GM12878 (cell line): ENCODE measurements at regions not wholly inside any gene's neighbourhood (a gene's known extent, or its start where the extent isn't known, plus 50 kb on each side); places are given as distances from the start of the nearest gene placed in this dataset.

Source experiments
- ATAC-seq: fragments of 200-7000 bp; cut with Tn5 transposase; 3 replicates; pipeline ENCODE4 v1.9.1; 2020; ENCODE audit warnings: mild to moderate bottlenecking, moderate library complexity
- BruUV-seq: library from RNA; stranded (reverse); fragments of 400-500 nt; replicated peaks from 2 replicates; lab custom pipeline; 2021; lab: Mats Ljungman, UMichigan
- CTCF ChIA-PET: fragments of 300-600 bp; sonication (Branson Sonifier 250); formaldehyde crosslinking; extraction: SDS; loops from one replicate; lab custom pipeline; 2021; ENCODE audit warnings: inconsistent platforms; lab: Yijun Ruan, JAX
- POLR2A ChIA-PET: fragments of 350-600 bp; formaldehyde crosslinking; extraction: SDS; loops from one replicate; lab custom pipeline; 2021; ENCODE audit warnings: inconsistent platforms; lab: Charles Lee
- RAD21 ChIA-PET: fragments of 300-600 bp; sonication (Branson Sonifier 250); formaldehyde crosslinking; loops from one replicate; lab custom pipeline; 2023; ENCODE audit warnings: antibody characterized with exemption; ENCODE audit not compliant: unreplicated experiment; lab: Charles Lee
- SMC1A ChIA-PET: fragments of 300-600 bp; sonication (Branson Sonifier 250); formaldehyde crosslinking; loops from one replicate; lab custom pipeline; 2023; ENCODE audit not compliant: unreplicated experiment, uncharacterized antibody; lab: Charles Lee
- DNase-seq: peaks from one replicate; pipeline ENCODE4 v3.0.0-alpha.2; 2011; ENCODE audit warnings: low read depth, low spot score
- FAIRE-seq: peaks from 3 replicates; lab custom pipeline; 2011; peaks lifted over from hg19 to GRCh38; lab: Jason Lieb, UNC
- H2AFZ ChIP-seq: 2 replicates; pipeline ENCODE4 v1.6.0; 2011; ENCODE audit warnings: low read depth, low read length, control low read depth; ENCODE audit not compliant: control insufficient read depth
- H3K27ac ChIP-seq: 2 replicates; pipeline ENCODE4 v1.5.1; 2011; ENCODE audit warnings: control low read depth; ENCODE audit not compliant: control insufficient read depth, insufficient read depth
- H3K27me3 ChIP-seq, 2 experiments: replicated peaks in 1 of 2; 2 replicates each; pipeline versions ENCODE4 v1.6.0 to v1.6.1; 2011; ENCODE audit warnings: low read length in 1 of 2; ENCODE audit not compliant: control insufficient read depth in 2 of 2, insufficient read depth in 2 of 2
- H3K36me3 ChIP-seq, 2 experiments: 2 replicates each; pipeline ENCODE4 v1.5.1; 2011; ENCODE audit warnings: low read length in 1 of 2; ENCODE audit not compliant: control insufficient read depth in 2 of 2, insufficient read depth in 2 of 2
- H3K4me1 ChIP-seq: 2 replicates; pipeline ENCODE4 v1.6.1; 2011; ENCODE audit warnings: mild to moderate bottlenecking, low read length, moderate library complexity, mixed read lengths; ENCODE audit not compliant: control insufficient read depth, insufficient read depth
- H3K4me2 ChIP-seq: 2 replicates; pipeline ENCODE4 v1.6.0; 2011; ENCODE audit warnings: control low read depth; ENCODE audit not compliant: control insufficient read depth, insufficient read depth
- H3K4me3 ChIP-seq: fragments of 200-600 bp; sonication (generic); 2 replicates; pipeline ENCODE4 v1.5.1; 2016
- H3K79me2 ChIP-seq: 2 replicates; pipeline ENCODE4 v1.6.0; 2011; ENCODE audit warnings: low read length; ENCODE audit not compliant: control insufficient read depth, insufficient read depth
- H3K9ac ChIP-seq: 2 replicates; pipeline ENCODE4 v1.8.0; 2011; ENCODE audit warnings: low read length, control low read depth, mixed read lengths; ENCODE audit not compliant: control insufficient read depth, insufficient read depth
- H3K9me3 ChIP-seq: replicated peaks from 3 replicates; pipeline ENCODE4 v1.5.1; 2011; ENCODE audit warnings: mild to moderate bottlenecking, low read length; ENCODE audit not compliant: control insufficient read depth, insufficient read depth
- H4K20me1 ChIP-seq: 2 replicates; pipeline ENCODE4 v1.6.0; 2011; ENCODE audit not compliant: control insufficient read depth, insufficient read depth
- FOXK2 ChIP-seq: fragments of 450-650 bp; IDR thresholded peaks from 2 replicates; pipeline ENCODE4 v1.6.1; 2017; ENCODE audit warnings: mild to moderate bottlenecking, moderate library complexity
- MTA3 ChIP-seq: IDR thresholded peaks from 2 replicates; pipeline ENCODE4 v1.6.1; 2012; ENCODE audit warnings: low read length, inconsistent platforms, borderline replicate concordance
- NR2C2 ChIP-seq: IDR thresholded peaks from 2 replicates; pipeline ENCODE4 v1.6.1; 2011; ENCODE audit warnings: borderline replicate concordance, low read depth; ENCODE audit not compliant: control insufficient read depth, insufficient read length
- PAX8 ChIP-seq: fragments of 450-650 bp; IDR thresholded peaks from 2 replicates; pipeline ENCODE4 v1.6.1; 2017; ENCODE audit warnings: mild to moderate bottlenecking, moderate library complexity
- WGBS: methylation state at CpG from one replicate; pipeline ENCODE4 v1.1.6; 2016; ENCODE audit warnings: low lambda C conversion rate; ENCODE audit not compliant: insufficient replicate concordance, insufficient coverage; ENCODE audit errors: missing lambda C conversion rate; 5-methylcytosine and 5-hydroxymethylcytosine counted together
- in situ Hi-C: fragments of 300-500 bp; cut with MboI; formaldehyde crosslinking; loops from 9 replicates; pipeline ENCODE4 v1.14.3; 2018; ENCODE audit warnings: mixed read lengths
- intact Hi-C: fragments of 100-400 bp; cut with micrococcal nuclease; formaldehyde crosslinking; loops from one replicate; pipeline ENCODE4 v1.14.2; 2022; ENCODE audit not compliant: unreplicated experiment
- TF ChIP-seq, protein P1 (sequence below): IDR thresholded peaks from 2 replicates; pipeline ENCODE4 v1.6.1; 2012; ENCODE audit warnings: improper control_type of control experiment, low read depth, low read length; ENCODE audit not compliant: insufficient replicate concordance
- TF ChIP-seq, protein P2 (sequence below): IDR thresholded peaks from 2 replicates; pipeline ENCODE4 v1.6.1; 2011; ENCODE audit warnings: borderline replicate concordance, low read depth, mild to moderate bottlenecking, moderate library complexity, low read length; ENCODE audit not compliant: insufficient read depth, poor library complexity, severe bottlenecking
- TF ChIP-seq, protein P3 (sequence below): IDR thresholded peaks from 2 replicates; pipeline ENCODE4 v1.6.1; 2011; ENCODE audit warnings: low read depth, low read length, improper control_type of control experiment, borderline replicate concordance

DNA sequence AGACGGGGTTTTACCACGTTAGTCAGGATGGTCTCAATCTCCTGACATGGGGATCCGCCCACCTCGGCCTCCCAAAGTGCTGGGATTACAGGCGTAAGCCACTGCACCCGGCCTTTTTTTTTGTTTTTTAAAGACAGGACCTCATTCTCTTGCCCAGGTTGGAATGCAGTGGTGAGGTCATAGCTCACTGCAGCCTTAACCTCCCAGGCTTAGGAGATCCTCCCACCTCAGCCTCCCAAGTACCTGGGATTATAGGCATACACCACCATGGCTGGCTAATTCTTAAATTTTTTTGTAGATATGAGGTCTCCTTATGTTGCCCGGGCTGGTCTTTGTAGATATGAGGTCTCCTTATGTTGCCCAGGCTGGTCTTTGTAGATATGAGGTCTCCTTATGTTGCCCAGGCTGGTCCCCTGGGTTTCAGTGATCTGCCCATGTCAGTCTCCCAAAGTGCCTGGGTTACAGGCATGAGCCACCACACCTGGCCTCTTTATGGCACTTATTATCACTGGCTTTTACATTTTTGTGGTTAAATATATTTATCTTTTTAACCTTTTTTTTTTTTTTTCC is 82.3 kb upstream of the RNU6-1 start (continued):
- TF ChIP-seq, protein P1, sequence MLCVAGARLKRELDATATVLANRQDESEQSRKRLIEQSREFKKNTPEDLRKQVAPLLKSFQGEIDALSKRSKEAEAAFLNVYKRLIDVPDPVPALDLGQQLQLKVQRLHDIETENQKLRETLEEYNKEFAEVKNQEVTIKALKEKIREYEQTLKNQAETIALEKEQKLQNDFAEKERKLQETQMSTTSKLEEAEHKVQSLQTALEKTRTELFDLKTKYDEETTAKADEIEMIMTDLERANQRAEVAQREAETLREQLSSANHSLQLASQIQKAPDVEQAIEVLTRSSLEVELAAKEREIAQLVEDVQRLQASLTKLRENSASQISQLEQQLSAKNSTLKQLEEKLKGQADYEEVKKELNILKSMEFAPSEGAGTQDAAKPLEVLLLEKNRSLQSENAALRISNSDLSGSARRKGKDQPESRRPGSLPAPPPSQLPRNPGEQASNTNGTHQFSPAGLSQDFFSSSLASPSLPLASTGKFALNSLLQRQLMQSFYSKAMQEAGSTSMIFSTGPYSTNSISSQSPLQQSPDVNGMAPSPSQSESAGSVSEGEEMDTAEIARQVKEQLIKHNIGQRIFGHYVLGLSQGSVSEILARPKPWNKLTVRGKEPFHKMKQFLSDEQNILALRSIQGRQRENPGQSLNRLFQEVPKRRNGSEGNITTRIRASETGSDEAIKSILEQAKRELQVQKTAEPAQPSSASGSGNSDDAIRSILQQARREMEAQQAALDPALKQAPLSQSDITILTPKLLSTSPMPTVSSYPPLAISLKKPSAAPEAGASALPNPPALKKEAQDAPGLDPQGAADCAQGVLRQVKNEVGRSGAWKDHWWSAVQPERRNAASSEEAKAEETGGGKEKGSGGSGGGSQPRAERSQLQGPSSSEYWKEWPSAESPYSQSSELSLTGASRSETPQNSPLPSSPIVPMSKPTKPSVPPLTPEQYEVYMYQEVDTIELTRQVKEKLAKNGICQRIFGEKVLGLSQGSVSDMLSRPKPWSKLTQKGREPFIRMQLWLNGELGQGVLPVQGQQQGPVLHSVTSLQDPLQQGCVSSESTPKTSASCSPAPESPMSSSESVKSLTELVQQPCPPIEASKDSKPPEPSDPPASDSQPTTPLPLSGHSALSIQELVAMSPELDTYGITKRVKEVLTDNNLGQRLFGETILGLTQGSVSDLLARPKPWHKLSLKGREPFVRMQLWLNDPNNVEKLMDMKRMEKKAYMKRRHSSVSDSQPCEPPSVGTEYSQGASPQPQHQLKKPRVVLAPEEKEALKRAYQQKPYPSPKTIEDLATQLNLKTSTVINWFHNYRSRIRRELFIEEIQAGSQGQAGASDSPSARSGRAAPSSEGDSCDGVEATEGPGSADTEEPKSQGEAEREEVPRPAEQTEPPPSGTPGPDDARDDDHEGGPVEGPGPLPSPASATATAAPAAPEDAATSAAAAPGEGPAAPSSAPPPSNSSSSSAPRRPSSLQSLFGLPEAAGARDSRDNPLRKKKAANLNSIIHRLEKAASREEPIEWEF = no peak
- no peak for TF ChIP-seq MTA3
- TF ChIP-seq FOXK2 = no peak

DNA sequence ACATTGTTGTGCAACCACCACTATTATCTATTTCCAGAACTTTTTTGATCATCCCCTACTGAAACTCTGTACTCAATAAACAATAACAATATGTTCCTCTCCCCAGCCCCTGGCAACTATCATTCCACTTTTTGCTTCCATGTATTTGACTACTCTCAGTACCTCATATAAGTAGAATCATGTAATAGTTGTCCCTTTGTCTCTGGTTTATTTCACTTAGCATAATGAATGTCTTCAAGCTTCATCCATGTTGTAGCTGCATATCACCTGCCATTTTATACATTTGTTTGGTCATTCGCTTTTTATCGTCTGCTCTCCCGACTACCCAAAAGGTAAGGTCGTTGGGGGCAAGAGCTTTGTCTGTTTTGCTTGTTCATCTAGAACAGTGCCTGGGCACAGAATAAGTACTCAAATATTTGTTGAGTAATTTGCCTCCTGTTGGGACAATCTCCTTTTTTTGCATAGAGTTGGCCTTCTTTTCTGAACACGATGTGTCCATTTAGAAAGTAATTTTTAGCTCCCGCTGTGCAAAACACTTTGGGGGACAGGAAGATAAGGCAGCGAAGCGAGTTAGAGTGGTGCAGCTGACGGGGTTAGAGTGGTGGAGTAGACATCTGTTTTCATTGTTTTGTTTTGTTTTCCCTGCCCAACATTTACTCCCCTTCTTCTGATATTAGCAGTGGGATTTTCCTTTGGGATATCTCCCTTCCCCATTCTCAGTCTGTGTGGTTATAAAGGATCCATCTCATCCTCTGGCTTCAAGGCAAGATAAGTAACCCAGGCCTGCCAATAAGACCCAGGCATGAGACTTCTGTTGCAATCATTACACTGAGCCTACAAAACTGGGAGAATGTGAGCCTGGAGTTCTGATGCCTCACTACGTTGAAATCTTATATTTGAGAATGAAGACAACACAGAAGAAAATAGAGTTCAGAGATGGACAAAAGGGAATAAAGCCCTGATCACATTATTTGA is 83.4 kb upstream of the RNU6-1 start:
- H3K27ac ChIP-seq = no peak overlapping the region
- TF ChIP-seq, protein P2, sequence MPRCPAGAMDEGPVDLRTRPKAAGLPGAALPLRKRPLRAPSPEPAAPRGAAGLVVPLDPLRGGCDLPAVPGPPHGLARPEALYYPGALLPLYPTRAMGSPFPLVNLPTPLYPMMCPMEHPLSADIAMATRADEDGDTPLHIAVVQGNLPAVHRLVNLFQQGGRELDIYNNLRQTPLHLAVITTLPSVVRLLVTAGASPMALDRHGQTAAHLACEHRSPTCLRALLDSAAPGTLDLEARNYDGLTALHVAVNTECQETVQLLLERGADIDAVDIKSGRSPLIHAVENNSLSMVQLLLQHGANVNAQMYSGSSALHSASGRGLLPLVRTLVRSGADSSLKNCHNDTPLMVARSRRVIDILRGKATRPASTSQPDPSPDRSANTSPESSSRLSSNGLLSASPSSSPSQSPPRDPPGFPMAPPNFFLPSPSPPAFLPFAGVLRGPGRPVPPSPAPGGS = no peak
- TF ChIP-seq, protein P3, sequence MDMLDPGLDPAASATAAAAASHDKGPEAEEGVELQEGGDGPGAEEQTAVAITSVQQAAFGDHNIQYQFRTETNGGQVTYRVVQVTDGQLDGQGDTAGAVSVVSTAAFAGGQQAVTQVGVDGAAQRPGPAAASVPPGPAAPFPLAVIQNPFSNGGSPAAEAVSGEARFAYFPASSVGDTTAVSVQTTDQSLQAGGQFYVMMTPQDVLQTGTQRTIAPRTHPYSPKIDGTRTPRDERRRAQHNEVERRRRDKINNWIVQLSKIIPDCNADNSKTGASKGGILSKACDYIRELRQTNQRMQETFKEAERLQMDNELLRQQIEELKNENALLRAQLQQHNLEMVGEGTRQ = no peak
- TF ChIP-seq NR2C2 (no peak), PAX8 (no peak)
- POLR2A ChIA-PET = no interaction called here
- no peak overlapping the region for H3K4me3 ChIP-seq
- H3K4me2 ChIP-seq = no peak overlapping the region
- no peaks in the 10 kb centered on the region for H3K27me3 ChIP-seq
- no peak for DNase-seq
- SMC1A ChIA-PET = interaction anchor here (1.3 kb wide), 1 partner anchor 12 kb away, joined by 4 read pairs; no protein-coding TSS in a partner anchor
- no peaks in the 10 kb centered on the region for H3K4me1 ChIP-seq
- no peak for ATAC-seq
- no peak for FAIRE-seq
- RAD21 ChIA-PET = no interaction called here
- CTCF ChIA-PET = interaction anchor here (0.8 to 1.0 kb wide), 2 partner anchors 9 to 13 kb away, joined by 3 read pairs; no protein-coding TSS in a partner anchor
- in situ Hi-C loops (no loop called here), intact Hi-C loops (no loop called here)
- no peaks in the 10 kb centered on the region for H3K36me3 ChIP-seq
- H4K20me1 ChIP-seq = no peaks in the 10 kb centered on the region
- no peak overlapping the region for H2AFZ ChIP-seq
- no peaks in the 10 kb centered on the region for H3K79me2 ChIP-seq
- H3K9me3 ChIP-seq = peaks cover 13% of the 10 kb centered on the region
- no peak overlapping the region for H3K9ac ChIP-seq
- WGBS = 70% methylated on average over 10 of the region's 10 CpGs
- no TSS peak for BruUV-seq
